ENCODE measurements at regions not wholly inside any gene's neighbourhood (a gene's known extent, or its start where the extent isn't known, plus 50 kb on each side); places are given as distances from the start of the nearest gene placed in this dataset.
A peak's percentile ranks its signal among the peaks of the same experiment; 100 is the strongest.

- DNase-seq = peak; percentile 39
Observed at GRCh38 chr3:5304789-5305683, 117.5 kb downstream of the EDEM1 start.

GRCh38 chr3:5305684-5305989 lies 118.1 kb downstream of the EDEM1 start:
- no peak for DNase-seq

GRCh38 chr3:5309171-5309570 lies 121.7 kb downstream of the EDEM1 start:
- DNase-seq = no peak

- no peak for DNase-seq
Observed at GRCh38 chr3:5309602-5310001, 122.1 kb downstream of the EDEM1 start.

- DNase-seq = no peak
Observed at GRCh38 chr3:5310509-5310908, 123.0 kb downstream of the EDEM1 start.

GRCh38 chr3:5312290-5312689 lies 124.8 kb downstream of the EDEM1 start:
- DNase-seq = no peak

GRCh38 chr3:5314897-5315296 lies 127.4 kb downstream of the EDEM1 start:
- DNase-seq = no peak

GRCh38 chr3:5317557-5317956 lies 130.1 kb downstream of the EDEM1 start:
- no peak for DNase-seq

- no peak for DNase-seq
Observed at GRCh38 chr3:5319454-5319853, 131.9 kb downstream of the EDEM1 start.

- DNase-seq = no peak
Observed at GRCh38 chr3:5321666-5322340, 134.3 kb downstream of the EDEM1 start.

GRCh38 chr3:5324780-5325179 lies 137.3 kb downstream of the EDEM1 start:
- DNase-seq = no peak

GRCh38 chr3:5330152-5330810 lies 142.8 kb downstream of the EDEM1 start:
- no peak for DNase-seq

- no peak for DNase-seq
Observed at GRCh38 chr3:5331567-5332269, 144.2 kb downstream of the EDEM1 start.

GRCh38 chr3:5332270-5332956 lies 144.9 kb downstream of the EDEM1 start:
- no peak for DNase-seq

GRCh38 chr3:5339967-5340535 lies 152.5 kb downstream of the EDEM1 start:
- no peak for DNase-seq

- no peak for DNase-seq
Observed at GRCh38 chr3:5341610-5342009, 154.1 kb downstream of the EDEM1 start.

- DNase-seq = no peak
Observed at GRCh38 chr3:5343459-5343858, 156.0 kb downstream of the EDEM1 start.

GRCh38 chr3:5344707-5345106 lies 157.2 kb downstream of the EDEM1 start:
- no peak for DNase-seq

GRCh38 chr3:5347486-5347885 lies 160.0 kb downstream of the EDEM1 start:
- DNase-seq = no peak

GRCh38 chr3:5348229-5348902 lies 160.9 kb downstream of the EDEM1 start:
- DNase-seq = no peak

- DNase-seq = no peak
Observed at GRCh38 chr3:5349343-5349742, 161.8 kb downstream of the EDEM1 start.

GRCh38 chr3:5357089-5357488 lies 169.6 kb downstream of the EDEM1 start:
- no peak for DNase-seq

Data from femur (tissue), 1 donor.